T-helper 1 cell (primary cell): ENCODE measurements at regions not wholly inside any gene's neighbourhood (a gene's known extent, or its start where the extent isn't known, plus 50 kb on each side); places are given as distances from the start of the nearest gene placed in this dataset.
"Not testable (repeated sequence)": the region's sequence is repeated elsewhere in the genome, so short reads cannot be mapped to it uniquely, and the experiment has no call there.

ENCODE experiments used
- DNase-seq, 5 donors: peaks; one replicate each; pipeline ENCODE4 v3.0.0-alpha.2; 2012 to 2020

DNA sequence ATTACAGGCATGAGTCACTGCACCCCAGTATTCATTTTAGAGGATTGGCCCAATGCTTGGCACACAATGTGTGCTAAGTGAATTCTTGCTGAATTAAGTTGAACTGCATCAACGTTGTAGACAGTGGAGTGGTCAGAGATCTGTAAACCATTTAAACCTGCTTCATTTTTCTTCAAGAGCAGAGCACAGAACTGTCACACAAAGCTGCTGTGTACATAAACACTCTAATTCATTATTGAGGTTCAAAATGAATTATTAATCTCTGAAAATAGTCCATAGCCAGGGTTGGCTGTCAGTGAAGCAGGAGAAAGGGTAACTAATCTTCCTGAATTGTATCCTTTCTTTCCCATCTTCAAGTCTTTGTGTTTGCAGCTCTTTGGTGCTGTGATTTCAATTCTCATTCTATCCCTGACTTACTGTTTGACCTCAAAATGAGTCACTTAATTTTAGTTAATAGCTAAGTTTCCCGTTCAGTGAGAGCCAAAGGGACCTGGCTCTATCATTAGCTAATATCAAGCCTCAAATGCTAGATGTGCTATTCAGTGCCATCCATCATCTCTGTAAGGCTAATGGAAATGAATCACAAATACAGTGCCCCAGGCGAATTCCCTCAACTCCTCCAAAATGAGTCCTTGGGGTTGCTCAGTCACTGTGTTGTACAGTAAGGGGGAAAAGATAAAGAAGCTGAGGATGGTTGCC, 77.0 kb upstream of the TSC22D1 start:
- no peak for DNase-seq

DNA sequence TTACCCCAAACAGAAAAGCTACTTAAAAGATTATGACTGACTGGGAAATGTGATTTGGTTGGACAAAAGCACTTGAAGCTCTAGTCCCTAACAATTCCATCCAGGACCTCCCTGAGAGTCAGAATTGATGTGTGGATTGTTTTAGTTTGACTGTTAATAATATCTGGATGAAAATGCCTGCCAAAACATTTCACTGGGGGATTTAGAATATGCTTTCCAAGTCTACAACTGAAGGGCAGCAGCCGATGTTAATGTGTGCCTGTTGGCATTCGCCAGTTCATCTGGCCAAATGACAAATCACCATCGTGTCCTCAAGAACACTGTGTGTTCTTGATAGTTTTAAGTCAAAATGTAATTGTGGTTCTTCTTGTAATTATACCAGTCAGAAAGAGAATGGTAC, 76.0 kb upstream of the TSC22D1 start:
- DNase-seq = no peak

DNA sequence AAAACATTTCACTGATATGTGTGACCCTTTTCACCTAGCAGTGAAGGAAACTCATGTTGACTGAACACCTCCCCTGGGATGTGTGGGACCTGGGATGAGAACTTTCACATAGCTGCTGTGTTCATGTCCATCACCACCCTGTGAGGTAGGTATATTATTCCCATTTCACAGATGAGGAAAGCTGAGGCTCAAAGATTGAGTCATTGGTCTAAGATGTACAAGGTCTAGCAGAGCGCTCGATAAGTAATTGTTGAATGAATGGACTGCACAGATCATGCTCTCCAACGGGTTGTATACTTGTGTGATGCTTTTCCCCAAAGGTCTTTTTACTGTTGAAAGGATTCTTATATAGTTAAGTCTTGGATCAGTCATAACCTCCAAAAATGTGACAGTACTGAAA, 75.6 kb upstream of the TSC22D1 start:
- no peak for DNase-seq

DNA sequence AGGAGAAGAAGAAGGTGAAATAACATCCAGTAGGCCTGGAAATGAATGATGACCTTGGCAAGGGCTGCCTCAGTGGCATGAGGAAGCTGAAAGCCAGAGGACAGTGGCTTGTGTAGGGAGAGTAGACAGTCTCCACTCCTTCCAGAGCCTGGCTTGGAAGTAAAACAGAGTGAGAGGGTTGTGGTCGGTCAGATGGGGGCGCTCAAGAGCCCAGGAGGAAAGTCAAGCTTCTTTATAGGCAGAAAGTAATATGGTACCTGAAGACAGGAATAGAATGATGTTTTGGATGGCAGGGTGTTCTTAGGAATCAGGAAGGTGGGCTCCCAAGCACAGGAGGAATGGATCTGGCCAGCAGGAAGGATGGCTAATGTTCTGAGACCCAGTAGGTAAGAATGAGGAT, 75.1 kb upstream of the TSC22D1 start:
- no peak for DNase-seq

DNA sequence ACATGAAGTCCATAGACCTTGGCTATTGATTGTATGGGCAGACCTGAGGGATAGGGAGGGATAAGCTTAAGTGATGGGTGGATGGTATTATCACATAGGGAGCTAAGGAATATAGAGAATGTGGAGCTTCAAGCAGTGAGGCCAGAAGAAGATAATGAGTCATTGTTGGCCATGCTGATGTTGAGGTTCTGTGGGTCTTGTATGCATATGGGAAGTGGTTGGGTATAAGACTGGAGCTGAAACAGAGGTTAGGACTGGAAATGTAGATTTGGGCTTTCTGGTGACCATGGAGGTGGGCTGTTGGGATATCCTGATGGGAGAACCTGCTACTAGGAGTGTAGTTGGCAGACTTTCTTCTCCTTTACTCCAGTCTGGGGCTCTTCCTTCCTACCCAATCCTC, 73.7 kb upstream of the TSC22D1 start:
- no peak for DNase-seq

DNA sequence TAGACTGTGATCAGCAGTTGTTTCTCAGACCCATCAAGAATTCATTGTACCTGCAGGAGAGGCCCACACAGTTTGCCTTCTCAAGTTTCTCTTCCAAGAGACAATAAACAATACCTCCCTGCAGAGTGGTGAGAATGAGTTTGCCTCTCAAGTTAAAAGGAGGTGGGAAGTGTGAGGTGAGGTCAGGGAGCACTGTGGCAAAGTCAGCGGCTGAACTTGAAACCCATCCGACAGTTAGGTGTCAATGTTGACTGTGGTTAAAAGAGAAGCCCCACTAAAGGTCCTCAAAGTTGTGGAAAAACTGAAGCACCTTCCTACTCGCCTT, 72.9 kb upstream of the TSC22D1 start:
- DNase-seq = no peak

DNA sequence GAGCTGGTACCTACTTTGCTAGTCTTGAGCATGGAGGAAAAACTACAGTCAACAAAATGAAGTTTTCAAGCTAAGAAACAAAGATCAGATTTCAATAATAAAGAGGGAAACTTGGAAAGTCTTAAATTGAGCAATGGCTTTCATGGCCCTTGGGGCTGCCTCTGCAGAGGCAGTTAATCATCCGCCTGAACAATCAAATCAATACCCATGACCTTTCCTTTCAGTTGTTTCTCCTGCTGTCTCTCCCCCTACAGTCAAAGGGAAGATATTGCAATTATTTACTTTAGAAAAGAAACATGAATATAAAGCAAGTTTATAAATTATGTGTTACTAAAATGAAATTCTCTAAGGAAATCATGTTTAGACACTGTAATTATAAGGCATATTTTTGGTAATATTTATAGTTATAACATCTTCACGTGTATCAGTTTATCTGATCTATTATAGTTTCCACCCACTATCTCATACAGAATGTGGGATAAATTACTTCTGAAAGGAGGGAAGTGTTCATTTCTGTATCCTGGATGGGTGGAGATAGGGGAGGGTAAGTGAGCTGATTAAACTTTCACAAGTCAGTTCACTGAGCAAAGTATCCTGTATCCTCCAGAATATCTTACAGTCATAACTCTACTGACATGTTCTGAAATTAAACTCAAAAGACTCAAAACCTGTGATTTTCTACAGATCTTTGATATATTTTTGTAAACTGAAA, 72.4 kb upstream of the TSC22D1 start:
- peak in 1 of 5 donors; percentile 2 for DNase-seq

DNA sequence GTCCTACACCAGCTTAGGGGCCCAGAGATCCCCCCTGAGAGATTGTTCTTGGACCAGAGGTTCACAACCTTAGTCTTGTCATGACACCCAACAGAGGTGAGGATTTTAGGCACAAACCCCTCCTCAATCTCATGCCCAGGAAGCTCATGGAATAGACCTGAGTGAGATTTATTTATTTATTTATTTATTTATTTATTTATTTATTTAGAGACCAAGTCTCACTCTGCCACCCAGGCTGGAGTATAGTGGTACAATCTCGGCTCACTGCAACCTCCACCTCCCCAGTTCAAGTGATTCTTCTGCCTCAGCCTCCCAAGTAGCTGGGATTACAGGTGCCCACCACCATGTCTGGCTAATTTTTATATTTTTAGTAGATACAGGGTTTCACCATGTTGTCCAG, 71.4 kb upstream of the TSC22D1 start:
- not testable (repeated sequence) for DNase-seq

DNA sequence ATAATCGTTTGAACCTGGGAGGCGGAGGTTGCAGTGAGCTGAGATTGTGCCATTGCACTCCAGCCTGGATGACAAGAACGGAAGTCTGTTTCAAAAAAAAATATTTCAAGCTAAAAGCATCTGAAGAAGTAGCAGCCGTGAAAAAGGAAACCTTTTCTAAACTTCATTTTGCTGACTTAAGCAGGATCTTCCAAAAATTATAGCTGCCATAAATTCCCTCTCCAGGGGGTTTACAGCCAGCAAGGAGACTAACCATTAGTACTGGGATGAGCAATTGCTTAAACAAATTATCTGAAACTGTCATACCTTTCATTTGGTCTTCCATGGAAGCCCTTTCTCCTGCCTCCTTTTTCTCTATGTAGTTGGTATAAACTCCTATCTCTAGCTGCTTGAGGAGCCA, 69.9 kb upstream of the TSC22D1 start:
- DNase-seq = no peak

DNA sequence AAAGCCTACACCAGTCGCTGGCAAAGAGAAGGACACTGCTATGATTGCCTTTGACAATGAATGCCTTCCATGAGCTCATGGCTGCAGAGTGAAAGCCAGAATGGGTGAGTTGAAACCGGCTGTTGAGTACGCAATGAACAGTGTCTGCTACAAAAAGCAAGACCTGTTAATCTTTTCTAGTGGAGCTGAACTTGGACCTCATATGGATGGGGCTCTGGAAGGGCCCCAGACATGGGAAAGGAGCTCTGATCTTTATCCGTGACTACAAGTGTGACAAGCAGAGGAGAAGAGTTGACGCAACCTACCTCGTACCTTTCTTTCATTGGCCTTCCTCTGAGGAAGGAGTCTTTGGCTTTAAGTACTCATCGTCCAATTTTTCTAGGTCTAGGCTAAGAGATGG, 67.1 kb upstream of the TSC22D1 start:
- DNase-seq = no peak

DNA sequence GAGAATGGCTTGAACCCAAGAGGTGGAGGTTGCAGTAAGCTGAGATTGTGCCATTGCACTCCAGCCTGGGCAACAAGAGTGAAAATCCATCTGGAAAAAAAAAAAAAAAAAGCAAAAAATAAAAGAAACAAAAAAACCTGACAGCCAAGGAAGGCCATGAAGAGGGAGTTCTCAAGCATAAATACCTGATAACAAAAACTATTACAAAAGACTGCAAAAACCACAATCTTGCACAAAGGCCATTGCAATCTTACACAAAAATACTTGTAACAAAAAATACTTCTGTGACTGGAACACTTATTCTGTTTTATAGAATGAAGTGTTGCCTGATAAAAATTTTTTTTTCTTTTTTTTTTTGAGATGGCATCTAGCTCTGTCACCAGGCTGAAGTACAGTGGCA, 61.5 kb upstream of the TSC22D1 start:
- DNase-seq = no peak

DNA sequence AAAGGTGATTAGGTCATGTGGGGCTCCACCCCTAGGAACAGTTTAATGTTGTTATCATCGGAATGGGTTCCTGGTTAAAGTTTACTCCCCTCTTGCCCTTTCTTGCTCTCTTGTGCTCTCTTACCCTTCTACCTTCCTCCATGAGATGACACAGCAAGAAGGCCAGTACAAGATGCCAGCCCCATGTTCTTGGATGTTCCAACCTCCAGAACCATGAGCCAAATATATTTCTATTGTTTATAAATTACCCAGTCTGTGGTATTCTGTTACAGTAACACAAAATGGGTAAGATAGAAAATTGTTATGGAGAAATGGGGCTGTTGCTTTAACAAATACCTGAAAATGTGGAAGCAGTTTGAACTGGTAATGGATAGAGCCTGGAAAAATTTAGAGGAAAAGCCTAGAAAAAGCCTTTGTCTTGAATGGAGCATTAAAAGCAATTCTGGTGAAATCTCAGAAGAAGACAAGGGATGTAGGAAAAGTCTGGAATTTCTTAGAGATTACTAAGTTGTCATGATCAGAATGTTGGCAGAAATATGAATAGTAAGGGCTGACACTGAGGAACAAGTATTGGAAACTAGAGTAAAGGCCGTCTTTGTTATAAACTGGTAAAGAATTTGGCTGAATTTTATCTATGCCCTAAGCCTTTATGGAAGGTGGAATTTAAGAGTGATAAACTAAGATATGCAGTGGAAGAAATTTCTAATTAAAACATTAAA, 53.5 kb upstream of the TSC22D1 start:
- no peak for DNase-seq

DNA sequence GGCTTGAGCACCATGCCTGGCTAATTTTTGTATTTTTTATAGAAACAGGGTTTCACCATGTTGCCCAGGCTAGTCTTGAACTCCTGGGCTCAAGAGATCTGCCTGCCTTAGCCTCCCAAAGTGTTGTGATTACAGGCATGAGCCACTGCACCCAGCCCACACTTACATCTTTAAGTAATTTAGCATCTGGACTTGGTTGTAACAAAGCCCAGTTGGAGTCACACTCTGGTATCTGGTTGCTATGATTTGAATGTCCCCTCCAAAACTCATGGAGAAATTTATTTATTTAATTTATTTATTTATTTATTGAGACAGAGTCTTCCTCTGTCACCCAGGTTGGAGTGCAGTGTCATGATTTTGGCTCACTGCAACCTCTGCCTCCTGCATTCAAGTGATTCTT, 52.7 kb upstream of the TSC22D1 start:
- not testable (repeated sequence) for DNase-seq

DNA sequence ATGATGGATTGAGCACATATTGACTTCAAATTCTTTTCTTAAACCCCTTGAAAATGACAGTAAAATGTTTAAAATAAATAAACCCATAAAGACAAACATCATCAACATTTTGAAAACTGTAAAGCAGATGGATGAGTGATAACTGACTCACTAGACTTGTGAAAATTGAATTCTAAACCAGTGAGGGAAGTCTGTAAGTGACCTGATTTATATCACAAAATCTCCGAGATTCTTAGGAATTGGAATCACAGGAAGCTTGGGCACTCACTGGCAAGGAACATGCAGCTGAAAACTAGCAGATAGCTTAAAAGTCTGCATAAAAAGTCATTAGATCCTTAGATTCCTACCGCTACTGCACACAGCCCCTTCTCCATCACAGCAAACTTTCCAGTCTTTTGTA, 51.3 kb upstream of the TSC22D1 start:
- no peak for DNase-seq

DNA sequence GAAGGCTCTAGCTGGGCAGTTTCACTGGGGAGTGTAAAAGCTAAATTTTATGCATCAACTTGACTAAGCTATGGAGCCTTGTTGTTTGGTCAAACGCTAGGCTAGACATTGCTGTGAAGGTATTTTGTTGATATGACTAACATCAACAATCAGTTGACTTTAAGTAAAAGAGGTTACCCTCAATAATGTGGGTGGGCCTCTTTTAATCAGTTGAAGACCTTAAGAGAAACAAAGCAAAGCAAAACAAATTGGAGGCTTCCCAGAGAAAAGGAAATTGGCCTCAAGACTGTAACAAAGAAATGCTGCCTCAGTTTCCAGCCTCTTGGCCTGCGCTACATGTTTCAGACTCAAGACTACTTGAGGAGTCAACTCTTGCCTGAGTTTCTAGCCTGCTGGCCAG, 50.0 kb upstream of the TSC22D1 start:
- no peak for DNase-seq
